ENCODE measurements at regions not wholly inside any gene's neighbourhood (a gene's known extent, or its start where the extent isn't known, plus 50 kb on each side); places are given as distances from the start of the nearest gene placed in this dataset.

DNA sequence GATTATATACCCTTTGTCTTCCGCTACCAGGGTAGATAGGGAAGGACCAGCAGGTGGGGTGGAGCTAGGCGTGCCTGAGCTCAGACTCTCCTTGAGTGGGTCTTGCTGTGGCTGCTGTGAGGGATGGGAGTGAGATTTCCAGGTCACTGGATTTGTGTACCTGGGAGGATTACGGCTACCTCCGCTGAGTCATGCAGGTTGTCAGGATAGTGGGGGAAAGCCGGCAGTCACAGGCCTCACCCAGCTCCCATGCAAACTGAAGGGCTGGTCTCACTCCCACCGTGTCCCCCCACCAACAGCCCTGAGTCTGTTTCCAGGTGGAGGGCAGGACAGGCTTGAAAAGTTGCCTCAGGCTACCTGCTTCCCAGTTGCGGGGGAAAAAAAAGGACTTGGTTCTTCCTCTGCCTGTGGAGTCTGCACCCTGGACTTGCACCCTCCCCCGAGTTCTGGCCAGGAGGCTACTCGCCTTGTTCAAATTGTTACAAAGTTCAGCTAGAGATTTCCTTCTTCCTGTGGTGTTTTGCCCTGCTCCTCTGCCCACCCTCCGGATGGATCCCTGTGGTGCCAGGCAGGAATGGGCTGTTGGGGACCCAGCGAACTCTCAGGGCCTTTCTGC, 268.3 kb downstream of the VAPA start:
- DNase-seq, result no peak

DNA sequence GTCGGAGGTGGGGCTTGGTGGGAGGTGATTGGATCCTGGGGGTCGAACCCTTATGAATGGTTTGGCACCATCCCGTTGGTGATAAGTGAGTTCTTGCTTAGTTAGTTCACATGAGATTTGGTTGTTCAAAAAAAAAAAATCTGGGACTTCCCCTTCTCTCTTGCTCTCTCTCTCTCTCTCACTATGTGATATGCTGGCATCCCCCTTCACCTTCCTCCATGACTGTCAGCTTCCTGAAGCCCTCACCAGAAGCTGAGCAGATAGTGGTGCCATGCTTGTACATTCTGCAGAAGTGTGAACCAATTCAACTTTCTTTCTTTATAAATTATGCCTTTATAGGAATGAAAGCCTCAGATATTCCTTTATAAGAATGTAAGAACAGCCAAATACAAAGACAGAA, 269.7 kb upstream of the APCDD1 start:
- DNase-seq, result no peak

DNA sequence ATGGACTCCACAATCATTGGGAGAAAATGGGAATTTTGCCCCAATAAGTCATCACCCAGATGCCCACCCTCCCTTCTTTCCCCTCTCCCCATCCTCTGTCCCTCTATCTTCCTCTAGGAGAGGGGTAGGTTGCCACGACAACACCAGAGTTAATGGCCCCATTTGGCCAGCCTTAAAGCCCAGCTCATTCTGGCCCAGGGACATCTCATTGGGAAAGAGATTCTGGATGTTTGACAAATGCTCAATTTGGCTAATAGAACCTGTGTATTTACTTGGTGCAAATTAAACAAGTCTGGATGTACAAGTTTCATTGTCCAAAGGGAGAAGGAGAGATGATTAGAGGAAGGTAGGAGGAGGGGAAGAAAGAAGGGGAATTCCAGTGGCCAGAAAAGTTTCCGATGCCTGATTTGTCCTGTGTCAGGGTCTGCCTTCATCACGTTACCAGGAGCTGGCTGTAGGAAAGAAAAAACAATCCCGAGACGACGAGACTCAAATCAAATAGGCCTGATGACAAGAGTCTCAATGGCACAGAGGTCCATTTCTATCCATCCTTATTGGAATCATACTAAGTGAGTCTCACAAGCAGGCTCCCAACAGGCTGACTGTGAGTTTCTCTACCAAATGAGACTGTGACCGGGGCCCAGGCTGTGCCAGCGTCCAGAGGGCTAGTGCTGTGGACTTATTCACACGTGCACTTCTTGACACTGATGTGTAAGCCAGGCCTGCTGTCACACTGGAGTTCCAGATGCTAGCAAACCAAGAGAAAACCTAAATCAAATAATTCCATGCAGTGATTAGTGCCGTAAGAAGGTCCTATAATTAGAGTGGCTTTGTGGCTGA, 265.2 kb upstream of the APCDD1 start:
- no peak for DNase-seq

DNA sequence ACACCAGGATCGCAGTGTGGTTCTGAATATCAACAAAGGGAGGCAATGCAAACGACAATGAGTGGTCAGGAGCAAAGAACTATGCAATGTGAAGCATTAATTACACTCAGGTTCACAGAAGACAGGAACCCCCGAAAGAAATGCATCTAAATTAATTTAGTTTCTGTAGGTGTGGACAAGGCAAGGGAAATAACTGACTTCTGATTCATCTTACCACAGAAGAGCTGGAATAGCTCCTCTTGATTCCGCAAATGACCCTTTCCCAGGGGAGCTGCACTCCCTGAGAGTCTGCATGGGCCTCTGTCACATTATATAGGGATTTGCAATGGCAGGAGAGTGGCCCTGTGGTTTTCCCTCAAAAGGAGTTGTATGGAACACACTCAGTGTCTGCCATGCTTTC, 263.9 kb upstream of the APCDD1 start:
- DNase-seq, result no peak

DNA sequence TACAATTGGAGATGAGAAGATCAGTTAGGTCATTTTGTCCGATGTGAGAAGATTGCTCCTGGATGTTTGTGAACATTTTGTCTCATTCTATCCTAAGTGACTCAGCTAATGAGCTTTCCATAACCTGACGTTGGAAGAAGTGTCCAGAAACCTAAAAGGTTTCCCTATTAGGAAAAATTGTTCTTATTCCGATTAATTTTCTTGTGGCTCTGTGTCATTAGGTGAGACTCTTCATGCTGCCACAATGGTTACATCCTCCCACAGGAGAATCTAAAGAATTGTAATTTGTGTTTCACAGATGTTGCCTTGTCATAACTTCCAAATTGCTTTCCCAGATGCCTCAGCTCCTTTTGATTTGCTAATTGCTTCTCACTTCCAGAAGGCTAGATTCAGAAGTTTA, 261.0 kb upstream of the APCDD1 start:
- DNase-seq, result no peak

DNA sequence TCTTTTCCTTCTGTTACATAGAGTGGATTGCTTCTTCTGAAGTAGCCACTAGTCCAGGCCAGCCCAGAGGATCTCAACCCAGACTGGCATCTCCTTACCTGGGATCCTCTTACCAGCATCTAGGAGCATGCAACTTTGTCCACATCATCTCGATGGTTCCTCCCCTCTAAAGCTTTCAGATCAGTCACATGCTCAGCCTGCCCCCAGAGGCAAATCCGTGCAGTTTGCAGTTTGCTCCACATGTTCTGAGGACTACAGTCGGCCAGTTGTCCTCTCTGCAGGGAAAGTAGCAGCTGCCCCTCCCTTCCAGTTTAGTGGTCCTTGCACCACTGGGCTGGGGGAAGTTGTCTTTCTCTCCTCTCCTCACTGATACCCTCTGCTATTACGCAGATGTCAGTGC, 259.8 kb upstream of the APCDD1 start:
- DNase-seq, result no peak

DNA sequence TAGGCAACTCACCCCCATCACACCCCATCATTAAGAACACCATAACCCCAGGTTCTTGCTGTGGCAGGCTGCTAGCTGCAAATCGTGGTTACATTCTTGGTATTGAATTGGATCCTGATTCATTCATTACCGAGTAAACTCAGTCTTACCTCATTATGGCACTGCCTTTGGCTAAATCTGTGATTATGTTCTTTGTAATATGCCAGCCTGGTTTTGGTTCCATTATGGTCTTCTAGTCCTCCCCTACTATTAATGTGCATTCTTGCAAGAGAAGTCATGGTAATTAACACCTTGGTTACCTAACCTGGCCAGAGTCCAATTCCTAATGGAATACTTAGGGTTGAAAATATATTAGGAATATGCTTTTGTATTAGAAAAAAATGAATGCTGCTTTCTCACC, 258.9 kb upstream of the APCDD1 start:
- no peak for DNase-seq

DNA sequence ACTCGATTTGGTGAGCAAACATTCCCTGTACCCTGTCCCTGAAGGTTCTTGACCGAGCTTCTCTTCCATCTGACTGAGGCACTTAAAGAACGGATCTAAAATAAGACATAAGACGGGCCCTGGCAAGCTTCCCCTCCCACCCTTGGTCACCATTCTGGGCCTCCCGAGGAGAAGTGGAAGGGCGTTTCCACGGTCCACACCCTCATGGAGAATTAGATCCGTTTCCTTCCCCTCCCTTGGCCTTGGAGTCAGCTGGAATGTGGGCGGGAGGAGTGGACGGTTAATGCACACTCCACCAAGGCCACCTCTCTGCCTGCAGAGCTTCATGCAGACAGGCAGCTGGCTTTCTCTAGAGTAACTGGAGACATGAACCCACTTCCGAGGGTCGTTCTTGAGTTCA, 257.3 kb upstream of the APCDD1 start:
- no peak for DNase-seq

DNA sequence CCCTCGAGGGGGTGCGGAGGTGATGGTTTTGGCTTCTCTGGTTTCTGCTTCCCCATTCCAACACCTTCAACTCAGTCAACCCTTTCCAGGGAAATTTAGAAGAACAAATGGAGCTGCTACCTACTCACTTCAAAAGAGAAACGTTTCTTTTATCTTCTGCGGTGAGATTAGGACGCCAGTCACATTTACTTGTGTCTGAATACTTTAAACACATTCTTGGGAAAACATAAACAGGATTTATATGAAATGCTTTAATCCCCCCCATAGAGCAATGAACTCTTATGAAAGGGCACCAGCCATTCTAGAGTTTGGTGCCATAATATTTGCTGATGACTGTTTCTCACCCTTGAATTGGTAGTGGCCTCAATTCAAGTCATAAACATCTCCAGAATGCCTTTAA, 253.2 kb upstream of the APCDD1 start:
- DNase-seq, result no peak

DNA sequence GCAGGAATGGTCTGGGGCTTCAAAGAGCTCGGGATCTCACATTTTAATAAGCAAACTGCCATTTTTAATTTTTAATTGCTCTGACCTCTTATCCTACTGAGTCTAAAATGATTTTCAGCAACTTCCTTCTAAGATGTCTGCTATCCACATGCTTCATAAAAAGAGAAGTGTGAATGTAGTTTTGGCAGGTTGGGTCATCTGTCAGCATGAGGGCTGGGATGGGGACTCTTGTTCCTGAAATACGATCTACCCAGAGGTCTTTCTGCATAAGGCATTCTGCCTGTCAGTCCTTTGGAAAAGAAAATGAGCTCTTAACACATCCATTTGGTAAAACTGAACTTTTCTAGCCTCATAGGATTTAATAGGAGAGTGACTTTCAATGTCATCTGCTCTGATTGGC, 252.8 kb upstream of the APCDD1 start:
- DNase-seq, result no peak

DNA sequence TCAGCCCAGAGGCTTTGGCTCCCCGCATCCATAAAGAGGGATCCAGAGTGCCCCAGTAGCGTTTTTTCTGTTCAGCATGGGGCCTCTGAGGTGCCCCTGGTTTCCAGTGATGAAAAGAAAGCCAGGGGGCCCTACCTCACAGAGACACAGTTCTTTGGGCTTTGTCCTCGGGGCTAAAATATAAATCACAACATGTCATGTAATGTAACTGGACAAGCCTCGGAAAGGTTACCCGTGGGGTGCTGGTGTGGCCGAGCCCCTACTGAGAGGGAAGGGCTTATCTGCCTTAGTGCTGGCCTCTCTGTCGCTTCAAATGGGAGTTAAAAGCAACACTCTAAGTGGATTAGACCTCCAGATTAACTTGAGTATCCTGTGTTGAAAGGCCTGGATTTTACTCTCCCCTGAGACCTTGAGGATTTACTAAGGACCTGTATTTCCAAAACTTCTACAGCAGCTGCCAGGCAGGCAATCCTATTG, 251.6 kb upstream of the APCDD1 start:
- no peak for DNase-seq

DNA sequence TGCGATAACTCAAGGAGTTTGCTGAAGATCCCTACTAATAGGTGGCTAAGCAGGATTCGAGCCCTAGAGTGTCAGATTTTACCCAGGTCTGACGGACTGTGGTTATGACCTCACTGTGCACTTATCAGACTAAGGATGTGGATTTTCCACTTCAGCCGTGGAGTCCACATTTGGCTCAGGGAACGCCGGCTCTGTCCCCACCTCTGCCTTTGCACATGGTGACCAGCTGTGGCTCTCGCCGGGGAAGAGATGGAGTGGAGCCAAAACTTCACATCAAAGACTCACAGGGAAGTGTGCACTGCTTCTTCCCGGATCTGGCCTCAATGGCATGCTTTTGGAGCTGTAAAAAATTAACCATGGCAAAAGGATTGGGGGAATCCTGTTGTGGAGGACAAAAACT, 249.3 kb upstream of the APCDD1 start:
- no peak for DNase-seq

DNA sequence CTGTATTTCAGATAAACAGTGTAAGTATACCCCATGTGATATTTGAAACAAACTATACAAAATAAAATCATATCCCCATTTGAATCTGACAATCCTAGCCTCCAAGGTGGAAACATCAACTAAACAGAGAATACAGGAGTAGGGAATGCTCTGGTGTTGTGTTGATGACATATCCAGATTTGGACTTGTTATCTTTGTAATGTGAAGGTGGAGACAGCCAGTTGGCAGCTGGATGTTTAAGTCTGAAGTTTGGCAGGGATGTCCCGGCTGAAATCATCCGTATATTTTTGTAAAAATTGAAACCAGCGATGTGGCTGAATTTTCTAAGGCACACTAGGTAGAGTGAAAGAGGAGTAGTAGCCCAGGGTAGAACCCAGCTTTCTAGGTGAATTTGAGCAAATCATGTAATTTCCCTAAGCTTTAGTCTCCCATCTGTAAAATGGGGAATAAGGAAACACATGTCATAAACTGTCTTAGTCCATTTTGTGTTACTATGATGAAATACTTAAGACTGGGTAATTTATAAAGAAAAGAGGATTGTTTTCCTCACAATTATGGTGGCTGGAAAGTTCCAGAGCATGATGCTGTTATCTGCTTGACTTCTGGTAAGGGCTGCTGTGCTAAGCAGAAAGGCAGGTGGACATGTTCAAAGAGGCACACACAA, 246.6 kb upstream of the APCDD1 start:
- no peak for DNase-seq

DNA sequence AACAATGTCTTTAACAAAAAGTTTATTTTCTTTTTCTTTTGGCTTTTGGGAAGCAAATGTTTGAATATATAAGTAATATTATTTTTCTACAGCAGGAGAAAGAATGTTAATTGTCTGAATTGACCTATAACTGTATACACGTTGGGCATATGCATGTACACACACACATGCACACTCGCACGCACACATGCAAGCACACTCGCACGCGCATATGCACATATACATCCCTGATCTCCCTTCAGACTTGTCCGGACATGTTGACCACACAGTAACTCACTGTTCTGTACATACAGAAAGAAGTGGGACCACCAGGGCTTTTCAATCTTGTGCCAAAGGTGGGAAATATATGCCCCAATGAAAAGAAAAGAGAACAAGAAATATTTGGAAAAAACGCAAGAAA, 245.1 kb upstream of the APCDD1 start:
- DNase-seq, result no peak

DNA sequence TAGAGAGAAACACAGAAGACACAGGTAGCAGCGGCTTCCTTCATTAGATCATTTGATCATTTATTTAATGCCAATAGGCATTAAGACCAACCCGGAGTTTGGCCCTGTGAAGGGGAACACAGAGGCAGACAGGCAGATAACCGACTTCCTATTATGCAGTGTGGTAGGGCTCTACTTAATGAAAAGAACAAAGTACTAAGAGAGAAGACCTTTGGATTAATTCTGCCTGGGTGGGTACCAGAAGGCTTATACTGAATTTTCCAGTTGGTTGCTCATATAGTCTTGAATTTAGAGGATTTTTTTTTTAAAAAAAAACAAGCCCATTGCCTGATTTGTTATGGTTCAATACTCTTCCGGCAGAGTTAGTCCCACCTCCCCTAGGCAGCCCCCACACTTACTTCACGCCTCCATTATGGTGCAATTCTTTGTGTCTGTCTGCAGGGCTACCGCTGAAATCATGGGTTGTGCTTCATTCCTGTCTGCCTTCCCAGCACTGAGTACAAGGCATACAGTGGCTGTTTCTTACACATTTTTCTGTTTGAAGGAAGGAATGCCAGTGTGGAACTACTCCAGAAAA, 244.3 kb upstream of the APCDD1 start:
- no peak for DNase-seq

DNA sequence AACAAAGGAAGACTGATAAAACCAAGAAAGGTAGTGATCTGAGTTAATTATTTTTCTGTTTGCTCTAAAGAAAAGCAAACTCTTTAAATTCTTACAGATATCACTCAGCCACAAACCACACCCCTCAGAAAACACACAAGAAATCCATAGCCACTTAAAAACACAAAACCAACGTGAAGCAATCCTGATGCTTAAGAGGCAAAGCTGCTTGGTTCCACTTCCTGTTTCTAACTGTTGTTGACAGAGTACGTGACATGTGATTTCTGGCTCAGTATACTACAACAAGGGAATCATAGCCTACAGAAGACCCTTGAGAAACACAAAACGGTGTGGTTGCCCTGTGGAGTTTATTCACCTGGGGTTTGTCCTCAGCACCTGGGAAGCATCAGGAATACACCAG, 240.9 kb upstream of the APCDD1 start:
- DNase-seq, result no peak

DNA sequence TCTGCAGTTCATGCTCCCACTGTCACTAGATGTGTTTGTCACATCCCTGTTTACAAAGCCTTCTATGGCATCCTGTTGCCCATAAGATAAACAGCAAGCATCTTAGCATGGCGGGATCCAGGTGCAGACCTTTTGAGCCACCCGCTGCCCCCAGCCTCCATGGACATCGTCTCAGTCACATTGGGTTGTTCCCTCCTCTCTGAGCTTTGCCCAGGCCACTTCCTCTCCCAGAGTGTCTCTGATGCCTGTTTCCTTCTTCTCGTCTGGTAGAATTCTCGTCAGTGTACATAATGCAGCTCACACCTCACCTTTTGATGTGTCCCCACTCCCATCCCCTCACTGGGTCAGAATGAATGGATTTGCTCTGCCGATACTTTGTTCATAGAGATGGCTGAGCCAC, 239.0 kb upstream of the APCDD1 start:
- no peak for DNase-seq

DNA sequence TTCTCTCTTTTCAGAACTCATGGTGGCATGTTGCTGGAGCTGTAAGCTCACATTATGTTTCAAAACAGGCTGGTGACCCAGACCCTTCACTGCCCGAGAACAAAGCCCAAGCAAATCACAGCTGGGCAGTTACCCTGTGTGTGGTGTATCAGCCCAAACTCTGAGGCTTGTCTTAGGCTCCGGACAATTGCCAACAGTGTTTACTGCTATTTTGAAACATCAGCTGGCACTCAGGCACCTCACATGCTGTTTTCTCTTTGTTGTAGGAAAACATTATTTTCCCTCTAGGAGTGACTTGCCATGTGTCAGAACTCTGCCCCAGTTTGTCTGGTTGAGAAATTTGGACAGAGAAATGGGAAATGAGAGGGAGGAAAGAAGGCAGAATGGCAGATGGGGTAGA, 237.6 kb upstream of the APCDD1 start:
- no peak for DNase-seq

DNA sequence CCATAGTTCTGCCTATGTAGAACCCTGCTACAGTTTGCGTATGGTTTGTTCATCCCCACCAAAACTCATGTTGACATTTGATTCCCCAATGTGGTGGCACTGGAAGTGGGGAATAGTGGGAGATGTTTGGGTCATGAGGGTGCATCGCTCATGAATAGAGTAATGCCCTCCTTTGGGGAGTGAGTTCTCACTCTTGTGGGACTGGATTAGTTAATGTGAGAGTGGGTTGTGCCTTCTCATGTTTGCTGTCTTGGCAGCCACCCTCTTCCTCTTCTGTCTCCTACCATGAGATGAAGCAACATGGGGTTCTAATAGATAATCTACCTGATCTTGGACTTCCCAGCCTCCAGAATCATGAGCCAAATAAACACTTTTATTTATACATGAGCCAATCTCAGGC, 237.2 kb upstream of the APCDD1 start:
- no peak for DNase-seq

DNA sequence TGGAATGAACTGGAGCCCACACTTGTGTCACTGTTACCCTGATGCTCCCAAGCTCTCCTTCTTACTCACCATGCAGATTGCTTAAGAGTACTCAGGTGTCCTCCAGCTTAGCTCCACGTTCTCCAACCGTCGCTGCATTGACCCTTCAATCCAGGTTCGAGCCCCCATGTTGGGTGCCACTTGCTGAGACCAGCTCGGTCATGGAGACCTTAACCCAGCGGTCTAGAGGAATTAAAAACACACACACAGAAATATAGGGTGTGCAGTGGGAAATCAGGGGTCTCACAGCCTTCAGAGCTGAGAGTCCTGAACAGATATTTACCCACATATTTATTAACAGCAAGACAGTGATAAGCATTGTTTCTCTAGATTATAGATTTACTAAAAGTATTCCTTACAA, 229.1 kb upstream of the APCDD1 start:
- DNase-seq, result no peak

DNA sequence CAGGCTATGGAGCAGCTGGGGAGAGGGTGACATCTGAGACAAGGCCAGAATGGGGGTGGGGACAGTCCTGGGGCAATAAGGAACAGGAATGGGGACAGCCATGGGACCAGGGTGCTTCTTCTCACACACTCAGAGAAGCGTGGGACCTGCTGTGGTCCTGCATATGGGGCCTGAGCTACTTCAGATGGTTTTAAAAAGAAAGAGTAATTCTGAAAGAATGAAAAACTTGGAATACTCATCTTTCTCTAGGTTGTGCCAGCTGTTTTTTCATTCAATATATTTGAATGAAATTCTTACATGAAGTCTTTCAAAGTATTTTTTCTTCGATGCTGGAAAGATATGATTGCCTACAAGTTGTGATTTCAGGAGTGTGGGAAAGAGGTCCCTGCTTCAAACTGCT, 227.5 kb upstream of the APCDD1 start:
- DNase-seq, result no peak

DNA sequence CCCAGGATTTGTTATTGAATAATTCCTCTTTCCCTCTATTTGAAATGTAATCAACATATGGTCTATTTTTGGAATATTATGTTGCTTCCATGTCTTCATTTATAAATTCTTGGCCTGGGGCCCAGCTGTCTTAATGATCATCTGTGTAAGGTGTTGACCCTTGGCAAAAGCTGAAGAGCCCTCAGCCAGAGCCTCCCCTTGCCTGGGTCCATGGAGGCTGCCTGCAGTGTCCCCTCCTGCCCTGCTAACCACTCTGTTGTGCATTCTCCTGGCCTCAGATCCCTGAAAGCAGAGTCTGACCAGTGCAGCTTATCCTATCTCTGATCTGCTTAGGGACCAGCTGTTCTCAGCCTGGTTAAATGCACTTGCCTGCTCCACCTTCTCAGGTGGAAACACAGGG, 226.1 kb upstream of the APCDD1 start:
- no peak for DNase-seq

DNA sequence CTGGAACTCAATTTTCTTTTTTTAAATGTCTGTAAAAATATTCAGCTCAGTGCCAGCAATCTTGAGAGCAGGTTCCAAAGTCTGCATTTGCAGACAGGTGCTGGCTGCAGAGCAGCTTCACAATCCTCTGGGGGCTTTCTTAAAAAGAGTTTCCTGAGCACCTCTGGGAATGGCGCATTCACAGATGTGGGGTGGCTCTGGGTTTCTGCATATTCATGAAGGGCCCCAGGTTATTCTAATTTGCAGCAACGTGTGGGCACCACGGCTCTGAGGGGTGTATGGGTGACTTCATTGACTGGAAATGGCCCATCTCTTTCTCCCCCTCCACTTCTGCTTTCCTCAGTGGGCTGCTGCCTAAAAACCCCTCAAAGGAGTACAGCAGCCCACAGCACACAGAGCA, 225.0 kb upstream of the APCDD1 start:
- no peak for DNase-seq

DNA sequence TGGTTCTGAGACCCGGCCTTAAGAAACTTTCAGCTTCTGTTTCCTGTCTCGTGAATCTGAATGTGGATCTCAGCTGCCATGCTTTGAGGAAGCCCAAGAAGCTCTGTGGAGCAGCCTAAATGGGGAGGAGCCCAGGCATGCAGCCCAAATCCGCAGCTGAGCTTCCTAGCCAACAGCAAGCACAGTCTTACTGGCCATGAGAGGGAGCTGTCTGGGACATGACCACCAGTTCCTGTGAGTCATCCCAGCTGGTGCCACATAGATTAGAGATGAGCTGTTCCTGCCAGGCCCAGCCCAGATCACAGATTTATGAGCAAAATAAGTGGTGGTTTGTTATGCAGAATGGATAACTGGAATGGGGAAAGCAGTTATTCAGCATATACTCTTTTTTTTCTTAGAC, 224.4 kb upstream of the APCDD1 start:
- DNase-seq, result no peak

All from NCI-H1436 (cell line).